ENCODE measurements at regions not wholly inside any gene's neighbourhood (a gene's known extent, or its start where the extent isn't known, plus 50 kb on each side); places are given as distances from the start of the nearest gene placed in this dataset.
"Not testable (repeated sequence)": the region's sequence is repeated elsewhere in the genome, so short reads cannot be mapped to it uniquely, and the experiment has no call there.

- WGBS, 2 donors, result 87 to 95% methylated on average over 2 of the region's 2 CpGs
- no peak overlapping the region for H3K27ac ChIP-seq
These were observed 1900.0 kb downstream of the C4orf33 start for GRCh38 chr4:130995988-130996387.

GRCh38 chr4:131001371-131001770 lies 1905.4 kb downstream of the C4orf33 start:
- intact Hi-C loops (cut with DNase I), result no loop called here
- no peaks in the 10 kb centered on the region for H3K27me3 ChIP-seq
- H3K9me3 ChIP-seq, result no peaks in the 10 kb centered on the region
- TF ChIP-seq POLR2A (IDR thresholded peaks at IDR 0.05), result no peak
- TF ChIP-seq CTCF (IDR thresholded peaks at IDR 0.05), result no peak
- H3K4me3 ChIP-seq (replicated peaks in 1 of 3), result no peak overlapping the region
- H3K4me1 ChIP-seq, result no peaks in the 10 kb centered on the region
- no peaks in the 10 kb centered on the region for H3K36me3 ChIP-seq
- no peak for DNase-seq
- H3K27ac ChIP-seq, result no peak overlapping the region

More at GRCh38 chr4:130995988-130996387, 1900.0 kb downstream of the C4orf33 start:
- H3K4me3 ChIP-seq (replicated peaks in 1 of 3), result no peak overlapping the region
- no peaks in the 10 kb centered on the region for H3K36me3 ChIP-seq
- intact Hi-C loops (cut with DNase I), result no loop called here
- TF ChIP-seq CTCF (IDR thresholded peaks at IDR 0.05) (no peak), POLR2A (IDR thresholded peaks at IDR 0.05) (no peak)
- H3K4me1 ChIP-seq, result no peaks in the 10 kb centered on the region
- no peak for DNase-seq
- H3K27me3 ChIP-seq, result no peaks in the 10 kb centered on the region
- no peaks in the 10 kb centered on the region for H3K9me3 ChIP-seq

- WGBS, 2 donors, result 85 to 87% methylated on average over 1 of the region's 1 CpG
- DNase-seq, result no peak
- H3K36me3 ChIP-seq, result no peaks in the 10 kb centered on the region
- TF ChIP-seq POLR2A (IDR thresholded peaks at IDR 0.05) (no peak), CTCF (IDR thresholded peaks at IDR 0.05) (no peak)
- no peaks in the 10 kb centered on the region for H3K9me3 ChIP-seq
- H3K4me3 ChIP-seq (replicated peaks in 1 of 3), result no peak overlapping the region
- no peaks in the 10 kb centered on the region for H3K4me1 ChIP-seq
- no peak overlapping the region for H3K27ac ChIP-seq
- no peaks in the 10 kb centered on the region for H3K27me3 ChIP-seq
- intact Hi-C loops (cut with DNase I), result no loop called here
These were observed 1906.2 kb downstream of the C4orf33 start for GRCh38 chr4:131002132-131002531.

- Histone ChIP-seq H3K27me3 (no peaks in the 10 kb centered on the region), H3K9me3 (no peaks in the 10 kb centered on the region), H3K27ac (no peak overlapping the region), H3K36me3 (no peaks in the 10 kb centered on the region), H3K4me1 (no peaks in the 10 kb centered on the region), H3K4me3 (replicated peaks in 1 of 3) (no peak overlapping the region)
- TF ChIP-seq CTCF (IDR thresholded peaks at IDR 0.05) (no peak), POLR2A (IDR thresholded peaks at IDR 0.05) (no peak)
- intact Hi-C loops (cut with DNase I), result no loop called here
- 82 to 83% methylated on average over 6 of the region's 6 CpGs for WGBS, 2 donors
- DNase-seq, result no peak
These were observed 1910.4 kb downstream of the C4orf33 start for GRCh38 chr4:131006388-131006787.

- DNase-seq; H3K27ac ChIP-seq; H3K27me3 ChIP-seq; intact Hi-C loops (cut with DNase I); H3K9me3 ChIP-seq; H3K4me1 ChIP-seq; H3K4me3 ChIP-seq (replicated peaks in 1 of 3); H3K36me3 ChIP-seq: not testable (repeated sequence)
- 74 to 78% methylated on average over 4 of the region's 4 CpGs for WGBS, 2 donors
These were observed 1916.0 kb downstream of the C4orf33 start for GRCh38 chr4:131011961-131012360.

GRCh38 chr4:131013226-131013625 lies 1917.3 kb downstream of the C4orf33 start:
- TF ChIP-seq POLR2A (IDR thresholded peaks at IDR 0.05) (no peak), CTCF (IDR thresholded peaks at IDR 0.05) (no peak)
- Histone ChIP-seq H3K4me1 (no peaks in the 10 kb centered on the region), H3K36me3 (no peaks in the 10 kb centered on the region), H3K27me3 (no peaks in the 10 kb centered on the region), H3K4me3 (replicated peaks in 1 of 3) (no peak overlapping the region), H3K27ac (no peak overlapping the region), H3K9me3 (no peaks in the 10 kb centered on the region)
- intact Hi-C loops (cut with DNase I), result no loop called here
- WGBS, 2 donors, result 55% methylated on average over 1 of the region's 1 CpG
- DNase-seq, result no peak
